BLaER1 treated with 17β-estradiol and CSF1 and Interleukin-3, amounts not matched to agents 10 nM and 100 nM (cell line): ENCODE measurements at regions not wholly inside any gene's neighbourhood (a gene's known extent, or its start where the extent isn't known, plus 50 kb on each side); places are given as distances from the start of the nearest gene placed in this dataset.

Source experiments
- H3K27ac ChIP-seq, 11 experiments: shearing (Covaris generic); formaldehyde crosslinking; 2 replicates each; pipeline ENCODE4 v1.8.1; 2022
- H3K27me3 ChIP-seq, 11 experiments: shearing (Covaris generic); formaldehyde crosslinking; 2 replicates each; pipeline ENCODE4 v1.8.1; 2022
- H3K36me3 ChIP-seq, 11 experiments: shearing (Covaris generic); formaldehyde crosslinking; 2 replicates each; pipeline ENCODE4 v1.8.1; 2022
- H3K4me1 ChIP-seq, 10 experiments: shearing (Covaris generic); formaldehyde crosslinking; 2 replicates each; pipeline ENCODE4 v1.8.1; 2022
- H3K4me2 ChIP-seq, 11 experiments: shearing (Covaris generic); formaldehyde crosslinking; 2 replicates each; pipeline ENCODE4 v1.8.1; 2022
- H3K4me3 ChIP-seq, 10 experiments: shearing (Covaris generic); formaldehyde crosslinking; 2 replicates each; pipeline ENCODE4 v1.8.1; 2022
- H3K9ac ChIP-seq, 11 experiments: shearing (Covaris generic); formaldehyde crosslinking; 2 replicates each; pipeline ENCODE4 v1.8.1; 2022
- H3K9me3 ChIP-seq, 11 experiments: shearing (Covaris generic); formaldehyde crosslinking; replicated peaks in 1 of 11; 2 replicates each; pipeline ENCODE4 v1.8.1; 2022
- H4K20me1 ChIP-seq, 11 experiments: shearing (Covaris generic); formaldehyde crosslinking; 2 replicates each; pipeline ENCODE4 v1.8.1; 2022
- Cebpa-rat ChIP-seq, 11 experiments: shearing (Covaris generic); IDR thresholded peaks; 2 replicates each; pipeline ENCODE4 v1.8.1; 2022

DNA sequence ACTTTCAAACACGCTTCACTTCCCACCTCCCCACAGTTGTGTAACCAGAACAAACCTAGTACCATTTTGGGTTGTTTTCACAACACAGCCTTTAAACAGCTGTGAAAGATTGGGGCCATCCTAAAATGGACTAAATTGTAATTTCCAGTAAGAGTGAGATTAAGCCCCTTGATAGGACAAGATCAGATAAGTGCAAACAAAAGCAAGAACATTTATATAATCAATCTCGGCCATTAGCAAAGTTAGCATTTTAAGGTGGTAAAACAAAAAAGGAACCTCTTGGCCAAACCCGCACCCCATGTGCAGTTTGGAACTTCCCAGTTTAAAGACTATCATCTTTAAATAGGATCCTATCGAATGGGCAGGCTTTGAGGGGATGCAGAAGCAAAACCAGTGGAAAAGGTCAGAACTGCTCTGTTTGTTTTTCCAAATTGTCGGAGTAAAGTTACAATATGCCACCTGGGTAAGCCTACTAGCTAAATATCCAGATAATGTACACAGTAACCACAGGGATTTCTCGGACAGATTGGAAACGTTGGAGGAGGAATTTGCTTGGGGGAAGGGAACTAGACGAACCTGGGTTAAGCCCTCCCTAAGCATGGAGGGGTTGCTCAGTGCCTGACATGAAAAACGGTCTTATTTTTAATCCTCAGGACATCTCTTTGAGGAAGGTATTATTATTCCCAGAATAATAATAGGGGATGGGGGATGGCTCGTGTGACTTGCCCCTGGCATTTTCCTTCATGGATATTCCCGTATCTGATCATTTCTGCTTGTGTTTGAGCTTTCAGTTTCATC lies 159.8 kb upstream of the SALL4 start:
- Histone ChIP-seq H3K36me3 (no peaks in the 10 kb centered on the region), H3K4me2 (peak overlapping the region in 2 of 11 experiments; percentile 17 to 24; a peak in 2 of 22 replicates), H3K27ac (no peak overlapping the region), H3K4me1 (peaks cover 33 to 46% (median 41%) of the 10 kb centered on the region in 10 experiments), H3K27me3 (no peaks in the 10 kb centered on the region), H3K9ac (no peak overlapping the region), H4K20me1 (no peaks in the 10 kb centered on the region), H3K4me3 (no peak overlapping the region), H3K9me3 (no peaks in the 10 kb centered on the region)
- TF ChIP-seq Cebpa-rat (IDR thresholded peaks at IDR 0.05): no peak

DNA sequence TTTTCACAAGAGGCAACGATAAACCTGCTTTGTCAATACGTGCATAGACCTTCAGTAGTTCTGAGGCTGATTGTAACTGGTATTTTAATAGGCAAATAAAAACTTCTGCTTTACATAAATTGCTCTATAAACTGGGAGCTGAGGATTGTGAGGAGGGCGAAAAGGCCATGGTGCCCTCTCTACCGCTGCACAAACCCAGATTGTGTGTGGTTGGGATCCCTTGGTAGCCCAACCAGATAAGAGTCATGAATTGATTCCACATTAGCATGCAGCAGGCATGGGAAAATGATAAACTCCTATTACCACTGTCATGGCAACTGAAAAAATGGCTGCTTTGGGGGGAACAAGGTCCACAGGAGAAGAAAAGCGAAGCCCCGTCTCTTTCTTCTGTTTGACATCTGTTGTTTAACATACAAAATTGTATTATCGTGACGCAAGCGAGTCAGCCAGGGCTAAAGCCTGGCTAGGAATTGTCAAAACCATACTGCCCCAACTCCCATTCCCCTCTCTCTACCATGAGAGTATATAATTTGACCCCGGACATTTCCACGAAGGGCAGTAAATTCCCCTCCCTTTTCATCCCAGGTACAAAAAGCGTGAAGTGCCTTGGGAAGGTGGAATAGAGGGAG lies 157.8 kb upstream of the SALL4 start:
- Histone ChIP-seq H3K36me3 (no peaks in the 10 kb centered on the region), H4K20me1 (no peaks in the 10 kb centered on the region), H3K27ac (peak overlapping the region in 7 of 11 experiments; percentile 29 to 68 (median 56); a peak in 12 of 22 replicates), H3K9ac (peak overlapping the region in 3 of 11 experiments; percentile 7 to 51 (median 24); a peak in 4 of 22 replicates), H3K9me3 (no peaks in the 10 kb centered on the region), H3K4me2 (peak overlapping the region; percentile 39 to 83 (median 75)), H3K27me3 (no peaks in the 10 kb centered on the region), H3K4me3 (no peak overlapping the region), H3K4me1 (peaks cover 33 to 49% (median 44%) of the 10 kb centered on the region in 10 experiments)
- TF ChIP-seq Cebpa-rat (IDR thresholded peaks at IDR 0.05): no peak

DNA sequence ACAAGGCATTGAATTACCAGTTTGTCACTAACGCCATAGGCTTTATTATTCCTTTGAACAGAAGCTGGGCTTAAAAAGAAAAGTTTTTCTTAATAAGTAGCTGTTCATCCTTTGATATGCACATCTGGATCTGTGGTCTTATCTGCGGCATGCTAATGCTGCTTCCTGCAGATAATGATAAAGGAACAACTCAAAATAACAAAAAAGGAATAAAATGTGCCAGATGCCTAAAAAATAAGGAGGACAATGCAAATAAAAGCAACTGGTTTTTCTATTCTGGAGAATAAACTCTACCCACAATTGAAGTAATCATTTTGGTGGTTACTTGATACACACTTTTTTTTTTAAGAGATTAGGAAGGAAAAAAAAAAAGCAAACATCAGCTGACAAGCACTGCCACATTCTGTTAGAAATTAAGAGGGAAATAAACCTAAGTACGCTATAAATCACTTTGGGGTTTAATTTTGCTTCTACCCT lies 156.8 kb upstream of the SALL4 start:
- H3K9ac ChIP-seq: peak overlapping the region in 9 of 11 experiments; percentile 19 to 60 (median 49); a peak in 15 of 22 replicates
- H3K4me3 ChIP-seq: peak overlapping the region in 8 of 10 experiments; percentile 10 to 48 (median 24); a peak in 9 of 20 replicates
- H3K4me1 ChIP-seq: peaks cover 33 to 50% (median 45%) of the 10 kb centered on the region in 10 experiments

DNA sequence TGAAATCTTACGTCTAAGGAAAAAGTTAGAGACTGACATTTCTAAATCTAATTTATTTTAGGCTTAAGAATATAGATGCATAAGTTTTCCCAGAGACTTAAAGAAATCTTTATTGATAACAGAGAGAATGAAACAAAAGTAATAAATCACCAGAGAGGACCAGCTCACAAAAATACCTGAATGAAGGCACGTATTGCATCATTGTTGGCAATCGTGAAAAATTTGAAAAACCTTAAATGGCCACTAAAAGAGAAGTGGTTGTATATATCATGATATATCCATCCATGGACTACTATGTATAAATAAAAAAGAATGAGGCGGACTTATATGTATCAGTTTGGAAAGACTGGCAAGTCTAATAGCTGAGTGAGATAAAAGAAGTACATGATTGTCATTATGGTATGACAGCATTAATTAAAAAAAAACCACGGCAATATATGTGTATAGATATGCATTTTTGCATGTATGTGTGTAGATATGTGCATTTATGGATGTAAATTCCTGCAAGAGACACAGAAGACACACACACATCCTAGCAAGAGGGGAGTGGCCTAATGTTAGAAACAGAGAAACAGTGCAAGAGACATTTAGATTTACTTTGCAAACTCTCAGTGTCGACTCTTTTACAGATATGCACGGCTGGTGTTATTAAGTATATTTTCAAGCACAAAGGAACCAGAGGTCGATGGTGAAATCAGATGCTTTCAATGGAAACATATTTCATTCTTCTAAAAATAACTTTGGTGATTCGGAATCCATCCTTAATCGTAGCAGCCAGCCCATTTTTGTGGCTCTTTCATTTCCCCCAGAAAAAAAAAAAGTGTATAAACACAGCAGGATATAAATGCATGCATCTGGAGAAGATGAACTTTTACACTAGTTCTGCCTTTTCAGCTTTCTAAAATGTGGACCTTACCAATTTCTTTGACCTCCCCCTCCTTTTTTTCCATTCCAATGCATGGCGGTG lies 156.1 kb upstream of the SALL4 start:
- peak overlapping the region in 8 of 10 experiments; percentile 10 to 48 (median 24); a peak in 9 of 20 replicates for H3K4me3 ChIP-seq

More for the DNA sequence above, 156.8 kb upstream of the SALL4 start:
- Histone ChIP-seq H3K9me3 (peaks cover 0 to 6% (median 4%) of the 10 kb centered on the region in 11 experiments; a peak in 6 of 22 replicates), H3K4me2 (peak overlapping the region; percentile 68 to 83 (median 81)), H3K36me3 (no peaks in the 10 kb centered on the region), H4K20me1 (no peaks in the 10 kb centered on the region), H3K27me3 (no peaks in the 10 kb centered on the region), H3K27ac (peak overlapping the region in 9 of 11 experiments; percentile 21 to 68 (median 56); a peak in 17 of 22 replicates)
- no peak for TF ChIP-seq Cebpa-rat (IDR thresholded peaks at IDR 0.05)

GRCh38 chr20:51955756-51956155 lies 153.4 kb upstream of the SALL4 start:
- no peaks in the 10 kb centered on the region for H3K36me3 ChIP-seq
- H3K4me2 ChIP-seq: no peak overlapping the region
- H3K4me1 ChIP-seq: peaks cover 28 to 44% (median 39%) of the 10 kb centered on the region in 10 experiments
- no peaks in the 10 kb centered on the region for H4K20me1 ChIP-seq
- H3K4me3 ChIP-seq: no peak overlapping the region
- peaks cover 0 to 18% (median 12%) of the 10 kb centered on the region in 11 experiments; a peak in 13 of 22 replicates for H3K9me3 ChIP-seq
- TF ChIP-seq Cebpa-rat (IDR thresholded peaks at IDR 0.05): no peak
- H3K27me3 ChIP-seq: no peaks in the 10 kb centered on the region
- no peak overlapping the region for H3K9ac ChIP-seq
- H3K27ac ChIP-seq: no peak overlapping the region

More for the DNA sequence above, 156.1 kb upstream of the SALL4 start:
- Histone ChIP-seq H3K4me1 (peaks cover 33 to 54% (median 47%) of the 10 kb centered on the region in 10 experiments), H3K9me3 (peaks cover 0 to 14% (median 10%) of the 10 kb centered on the region in 11 experiments; a peak in 13 of 22 replicates), H4K20me1 (no peaks in the 10 kb centered on the region), H3K27me3 (no peaks in the 10 kb centered on the region), H3K36me3 (no peaks in the 10 kb centered on the region), H3K4me2 (peak overlapping the region; percentile 68 to 83 (median 81)), H3K9ac (peak overlapping the region in 9 of 11 experiments; percentile 19 to 60 (median 49); a peak in 15 of 22 replicates), H3K27ac (peak overlapping the region in 9 of 11 experiments; percentile 25 to 68 (median 56); a peak in 17 of 22 replicates)
- TF ChIP-seq Cebpa-rat (IDR thresholded peaks at IDR 0.05): no peak

- no peaks in the 10 kb centered on the region for H4K20me1 ChIP-seq
- H3K4me2 ChIP-seq: no peak overlapping the region
- H3K27ac ChIP-seq: no peak overlapping the region
- H3K4me3 ChIP-seq: no peak overlapping the region
- peaks cover 0 to 18% (median 12%) of the 10 kb centered on the region in 11 experiments; a peak in 13 of 22 replicates for H3K9me3 ChIP-seq
- peaks cover 9 to 25% (median 20%) of the 10 kb centered on the region in 10 experiments for H3K4me1 ChIP-seq
- no peaks in the 10 kb centered on the region for H3K27me3 ChIP-seq
- no peaks in the 10 kb centered on the region for H3K36me3 ChIP-seq
- TF ChIP-seq Cebpa-rat (IDR thresholded peaks at IDR 0.05): no peak
- H3K9ac ChIP-seq: no peak overlapping the region
These were observed 151.5 kb upstream of the SALL4 start for GRCh38 chr20:51953731-51954340.

DNA sequence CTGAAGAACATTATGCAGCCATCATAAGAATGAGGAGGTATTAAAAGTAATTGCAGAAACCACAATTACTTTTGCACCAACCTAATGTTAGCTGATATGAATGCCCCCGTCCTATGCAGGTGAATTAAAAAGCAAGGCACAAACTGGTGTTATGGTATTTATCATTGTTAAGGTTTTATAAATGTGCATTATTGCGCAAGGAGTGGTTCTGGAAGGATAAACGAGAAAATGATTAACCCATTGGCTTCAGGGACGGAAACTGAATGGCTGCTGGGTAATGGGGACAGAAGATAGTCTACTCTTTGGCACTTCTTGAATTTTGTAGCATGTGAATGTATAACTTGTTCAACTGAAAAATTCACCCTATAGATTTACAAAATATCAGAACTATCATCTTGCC lies 148.6 kb upstream of the SALL4 start:
- no peak overlapping the region for H3K27ac ChIP-seq
- no peaks in the 10 kb centered on the region for H3K36me3 ChIP-seq
- H3K9ac ChIP-seq: no peak overlapping the region
- peak in 7 of 11 experiments; percentile 20 to 75 (median 52); a peak in 7 of 22 replicates for TF ChIP-seq Cebpa-rat (IDR thresholded peaks at IDR 0.05)
- H3K4me1 ChIP-seq: peaks cover 0 to 5% (median 0%) of the 10 kb centered on the region in 10 experiments; a peak in 3 of 20 replicates
- H4K20me1 ChIP-seq: no peaks in the 10 kb centered on the region
- H3K9me3 ChIP-seq: peaks cover 0 to 18% (median 12%) of the 10 kb centered on the region in 11 experiments; a peak in 13 of 22 replicates
- H3K4me3 ChIP-seq: no peak overlapping the region
- H3K27me3 ChIP-seq: no peaks in the 10 kb centered on the region
- no peak overlapping the region for H3K4me2 ChIP-seq

GRCh38 chr20:51946586-51946985 lies 144.3 kb upstream of the SALL4 start:
- no peaks in the 10 kb centered on the region for H3K9me3 ChIP-seq
- no peaks in the 10 kb centered on the region for H3K4me1 ChIP-seq
- H4K20me1 ChIP-seq: no peaks in the 10 kb centered on the region
- no peak overlapping the region for H3K9ac ChIP-seq
- no peak overlapping the region for H3K27ac ChIP-seq
- no peak overlapping the region for H3K4me2 ChIP-seq
- no peaks in the 10 kb centered on the region for H3K27me3 ChIP-seq
- TF ChIP-seq Cebpa-rat (IDR thresholded peaks at IDR 0.05): no peak
- no peaks in the 10 kb centered on the region for H3K36me3 ChIP-seq
- H3K4me3 ChIP-seq: no peak overlapping the region
